ENCODE measurements at regions not wholly inside any gene's neighbourhood (a gene's known extent, or its start where the extent isn't known, plus 50 kb on each side); places are given as distances from the start of the nearest gene placed in this dataset.

GRCh38 chr14:62102349-62102725 is 340.1 kb downstream of the SNAPC1 start:
- Mint-ChIP-seq H3K4me3 (no peak overlapping the region), H3K9me3 (ENCODE audit: insufficient read depth) (no peaks in the 10 kb centered on the region), H3K4me1 (peaks cover 8% of the 10 kb centered on the region), H3K27me3 (no peaks in the 10 kb centered on the region), H3K27ac (no peak overlapping the region)
- no peak for DNase-seq
- intact Hi-C loops (cut with micrococcal nuclease): no loop called here
- Histone ChIP-seq H3K4me1 (ENCODE audit: control insufficient read depth in 2 of 2, insufficient read depth in 2 of 2, low read length in 2 of 2) (peaks cover under 1 to 4% of the 10 kb centered on the region in 2 donors), H3K36me3 (replicated peaks in 1 of 2; ENCODE audit: control extremely low read depth in 1 of 2, control insufficient read depth in 1 of 2, extremely low read depth in 1 of 2, insufficient read depth in 2 of 2, low read length in 1 of 2) (no peaks in the 10 kb centered on the region), H3K9ac (ENCODE audit: low read length) (no peak overlapping the region), H3K27ac (ENCODE audit: low read length in 2 of 2) (no peak overlapping the region), H4K20me1 (ENCODE audit: control insufficient read depth, insufficient read depth, low read length, poor library complexity, severe bottlenecking) (no peaks in the 10 kb centered on the region), H3K27me3 (replicated peaks in 1 of 4; ENCODE audit: control extremely low read depth in 1 of 4, control insufficient read depth in 3 of 4, insufficient read depth in 4 of 4, low read length in 3 of 4) (no peaks in the 10 kb centered on the region), H3K4me2 (replicated peaks; ENCODE audit: low read depth, low read length, poor library complexity, severe bottlenecking) (no peak overlapping the region), H3K4me3 (ENCODE audit: control extremely low read depth in 1 of 5, extremely low read depth in 1 of 5, insufficient read depth in 1 of 5, low read depth in 2 of 5, low read length in 4 of 5) (no peak overlapping the region), H2AFZ (ENCODE audit: insufficient read depth, low read depth, low read length, poor library complexity, severe bottlenecking) (no peak overlapping the region), H3K79me2 (ENCODE audit: control insufficient read depth, insufficient read depth, low read length) (no peaks in the 10 kb centered on the region), H3K9me3 (ENCODE audit: control extremely low read depth in 1 of 3, control insufficient read depth in 2 of 3, insufficient read depth in 1 of 3, low read length in 2 of 3) (peaks cover 0 to 2% (median 0%) of the 10 kb centered on the region in 3 donors)
- ChIA-PET CTCF (interaction anchor here (1.9 kb wide), 1 partner anchor 18 kb away, joined by 4 read pairs; no protein-coding TSS in a partner anchor), POLR2A (no interaction called here)
- no peak for TF ChIP-seq CTCF (IDR thresholded peaks at IDR 0.05)
- TF ChIP-seq EZH2 (IDR thresholded peaks at IDR 0.05; ENCODE audit: borderline replicate concordance, insufficient read depth, low read depth, low read length, poor library complexity, severe bottlenecking): no peak
- no peak for ATAC-seq (ENCODE audit: low read depth)
- no CpG with 5 or more reads among the region's 3 CpGs for whole genome bisulfite sequencing (ENCODE audit: insufficient coverage)

- intact Hi-C loops (cut with micrococcal nuclease): no loop called here
- no peak overlapping the region for H3K9ac ChIP-seq (ENCODE audit: low read length)
- no peak for DNase-seq
- no peak overlapping the region for H2AFZ ChIP-seq (ENCODE audit: insufficient read depth, low read depth, low read length, poor library complexity, severe bottlenecking)
- ChIA-PET CTCF (no interaction called here), POLR2A (no interaction called here)
- Mint-ChIP-seq H3K4me3 (no peak overlapping the region), H3K27me3 (no peaks in the 10 kb centered on the region), H3K27ac (no peak overlapping the region), H3K4me1 (peaks cover 3% of the 10 kb centered on the region), H3K9me3 (ENCODE audit: insufficient read depth) (no peaks in the 10 kb centered on the region)
- no peaks in the 10 kb centered on the region for H4K20me1 ChIP-seq (ENCODE audit: control insufficient read depth, insufficient read depth, low read length, poor library complexity, severe bottlenecking)
- no peaks in the 10 kb centered on the region for H3K79me2 ChIP-seq (ENCODE audit: control insufficient read depth, insufficient read depth, low read length)
- H3K36me3 ChIP-seq (replicated peaks in 1 of 2; ENCODE audit: control extremely low read depth in 1 of 2, control insufficient read depth in 1 of 2, extremely low read depth in 1 of 2, insufficient read depth in 2 of 2, low read length in 1 of 2): no peaks in the 10 kb centered on the region
- TF ChIP-seq EZH2 (IDR thresholded peaks at IDR 0.05; ENCODE audit: borderline replicate concordance, insufficient read depth, low read depth, low read length, poor library complexity, severe bottlenecking) (no peak), CTCF (IDR thresholded peaks at IDR 0.05) (no peak)
- peaks cover 0 to 2% (median 0%) of the 10 kb centered on the region in 3 donors for H3K9me3 ChIP-seq (ENCODE audit: control extremely low read depth in 1 of 3, control insufficient read depth in 2 of 3, insufficient read depth in 1 of 3, low read length in 2 of 3)
- no peak overlapping the region for H3K27ac ChIP-seq (ENCODE audit: low read length in 2 of 2)
- no peak for ATAC-seq (ENCODE audit: low read depth)
- no peaks in the 10 kb centered on the region for H3K27me3 ChIP-seq (replicated peaks in 1 of 4; ENCODE audit: control extremely low read depth in 1 of 4, control insufficient read depth in 3 of 4, insufficient read depth in 4 of 4, low read length in 3 of 4)
- H3K4me1 ChIP-seq (ENCODE audit: control insufficient read depth in 2 of 2, insufficient read depth in 2 of 2, low read length in 2 of 2): no peaks in the 10 kb centered on the region
- WGBS (ENCODE audit: insufficient coverage): no CpG with 5 or more reads among the region's 4 CpGs
- no peak overlapping the region for H3K4me3 ChIP-seq (ENCODE audit: control extremely low read depth in 1 of 5, extremely low read depth in 1 of 5, insufficient read depth in 1 of 5, low read depth in 2 of 5, low read length in 4 of 5)
- no peak overlapping the region for H3K4me2 ChIP-seq (replicated peaks; ENCODE audit: low read depth, low read length, poor library complexity, severe bottlenecking)
These were observed 341.2 kb downstream of the SNAPC1 start for GRCh38 chr14:62103464-62103863.
